SHP77 treated with DMSO at 0.1 percent for 48 hours (cell line): ENCODE measurements at regions not wholly inside any gene's neighbourhood (a gene's known extent, or its start where the extent isn't known, plus 50 kb on each side); places are given as distances from the start of the nearest gene placed in this dataset.
"Not testable (repeated sequence)": the region's sequence is repeated elsewhere in the genome, so short reads cannot be mapped to it uniquely, and the experiment has no call there.

ENCODE experiments used
- DNase-seq: peaks from one replicate; lab custom pipeline; 2025; lab: John Stamatoyannopoulos, UW

DNA sequence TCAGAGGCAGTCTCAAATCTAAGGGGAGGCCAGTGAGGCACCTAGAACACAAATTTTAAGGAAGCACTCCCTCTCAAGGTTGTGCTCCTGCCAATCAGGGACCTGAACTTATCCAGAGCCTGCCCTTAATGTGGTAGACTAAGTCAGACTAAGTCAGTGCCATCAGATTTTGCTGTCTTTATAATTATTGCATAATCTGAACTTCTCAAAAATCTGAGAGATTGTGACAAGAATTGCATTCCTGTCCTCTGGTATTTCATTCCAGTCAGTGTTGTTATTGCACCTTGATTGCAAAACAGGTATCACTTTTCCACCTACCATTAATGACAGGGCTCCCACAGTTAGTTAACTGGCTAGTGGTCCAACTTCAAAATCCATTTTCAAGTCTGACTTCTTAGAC lies 197.1 kb upstream of the HCN1 start:
- DNase-seq = no peak

DNA sequence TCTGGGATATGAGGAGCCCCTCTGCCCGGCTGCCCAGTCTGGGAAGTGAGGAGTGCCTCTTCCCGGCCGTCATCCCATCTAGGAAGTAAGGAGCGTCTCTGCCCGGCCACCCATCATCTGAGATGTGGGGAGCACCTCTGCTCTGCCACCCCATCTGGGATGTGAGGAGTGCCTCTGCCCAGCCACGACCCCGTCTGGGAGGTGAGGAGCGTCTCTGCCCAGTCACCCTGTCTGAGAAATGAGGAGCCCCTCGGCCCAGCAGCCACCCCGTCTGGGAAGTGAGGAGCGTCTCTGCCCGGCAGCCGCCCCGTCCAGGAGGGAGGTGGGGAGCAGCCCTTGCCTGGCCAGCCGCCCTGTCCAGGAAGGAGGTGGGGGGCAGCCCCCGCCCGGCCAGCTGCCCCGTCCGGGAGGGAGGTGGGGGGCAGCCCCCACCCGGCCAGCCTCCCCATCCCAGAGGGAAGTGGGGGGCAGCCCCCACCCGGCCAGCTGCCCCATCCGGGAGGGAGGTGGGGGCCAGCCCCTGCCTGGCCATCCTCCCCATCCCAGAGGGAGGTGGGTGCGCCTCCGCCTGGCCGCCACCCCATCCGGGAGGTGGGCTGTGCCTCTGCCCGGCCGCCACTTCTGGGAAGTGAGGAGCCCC lies 194.4 kb upstream of the HCN1 start:
- not testable (repeated sequence) for DNase-seq

DNA sequence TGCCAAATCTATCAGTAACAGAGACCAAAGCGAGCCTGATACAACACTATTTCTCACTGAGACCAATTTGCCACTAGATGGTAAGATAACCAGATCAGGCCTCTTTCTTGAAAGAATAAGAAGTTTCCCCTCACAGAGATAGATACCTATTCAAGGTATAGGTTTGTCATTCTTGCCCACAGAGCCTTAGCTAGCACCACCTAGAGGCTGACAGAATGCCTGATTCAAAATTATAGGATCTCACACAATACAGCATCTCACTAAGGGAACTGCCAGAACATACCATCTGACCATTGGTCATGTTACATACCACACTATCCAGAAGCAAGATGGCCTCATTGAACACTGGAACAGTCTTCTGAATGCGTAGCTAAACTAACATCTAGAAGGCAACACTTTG lies 166.6 kb upstream of the HCN1 start:
- DNase-seq = no peak

DNA sequence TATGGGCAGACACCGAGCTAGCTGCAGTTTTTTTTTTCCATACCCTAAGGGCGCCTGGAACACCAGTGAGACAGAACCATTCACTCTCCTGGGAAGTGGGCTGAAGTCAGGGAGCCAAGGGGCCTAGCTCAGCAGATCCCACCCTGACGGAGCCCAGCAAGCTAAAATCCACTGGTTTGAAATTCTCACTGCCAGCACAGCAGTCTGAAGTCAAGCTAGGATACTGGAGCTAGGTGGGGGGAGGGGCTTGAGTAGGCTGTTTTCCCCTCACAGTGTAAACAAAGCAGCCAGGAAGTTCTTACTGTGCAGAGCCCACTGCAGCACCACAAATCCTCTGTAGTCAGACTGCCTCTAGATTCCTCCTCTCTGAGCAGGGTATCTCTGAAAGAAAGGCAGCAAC lies 151.7 kb upstream of the HCN1 start:
- DNase-seq = no peak

GRCh38 chr5:45826055-45826454 lies 129.9 kb upstream of the HCN1 start:
- DNase-seq = no peak

DNA sequence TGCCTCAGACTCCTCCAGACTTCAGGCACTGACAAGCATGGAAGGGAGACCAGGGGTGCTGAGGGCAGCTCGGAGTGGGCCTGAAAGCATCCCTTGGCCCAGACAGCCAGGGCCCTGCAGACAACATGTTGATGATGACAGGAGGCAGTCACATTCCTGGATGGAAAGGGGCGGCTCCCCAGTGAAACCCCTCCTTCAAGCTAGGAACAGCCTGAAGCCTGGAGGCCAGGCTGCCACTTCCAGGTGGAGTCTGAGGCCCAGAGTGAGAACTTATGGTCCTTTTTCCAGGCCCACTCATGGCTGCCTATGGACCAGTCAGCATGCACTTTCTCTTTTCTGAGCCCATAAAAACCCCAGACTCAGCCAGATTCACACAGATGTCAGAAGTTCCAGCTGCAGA lies 104.2 kb upstream of the HCN1 start:
- no peak for DNase-seq

DNA sequence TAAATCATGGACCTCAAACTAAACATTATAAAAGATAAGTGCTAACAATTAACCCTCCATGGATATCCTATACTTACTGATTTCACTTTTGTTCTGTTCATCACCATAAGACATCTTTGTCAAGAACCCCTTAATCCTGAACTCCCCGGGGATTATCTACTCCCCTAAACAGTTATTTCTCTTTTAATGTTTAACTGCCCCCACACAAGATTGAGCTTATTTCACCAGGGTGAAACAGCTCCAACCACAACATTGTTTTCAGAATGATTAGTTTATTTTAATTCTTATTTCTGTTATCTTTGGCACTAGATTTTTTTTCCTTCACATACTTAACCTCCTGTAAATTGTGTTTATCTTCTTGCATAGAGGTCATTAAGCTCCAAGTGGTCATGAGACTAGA lies 103.2 kb upstream of the HCN1 start:
- no peak for DNase-seq

DNA sequence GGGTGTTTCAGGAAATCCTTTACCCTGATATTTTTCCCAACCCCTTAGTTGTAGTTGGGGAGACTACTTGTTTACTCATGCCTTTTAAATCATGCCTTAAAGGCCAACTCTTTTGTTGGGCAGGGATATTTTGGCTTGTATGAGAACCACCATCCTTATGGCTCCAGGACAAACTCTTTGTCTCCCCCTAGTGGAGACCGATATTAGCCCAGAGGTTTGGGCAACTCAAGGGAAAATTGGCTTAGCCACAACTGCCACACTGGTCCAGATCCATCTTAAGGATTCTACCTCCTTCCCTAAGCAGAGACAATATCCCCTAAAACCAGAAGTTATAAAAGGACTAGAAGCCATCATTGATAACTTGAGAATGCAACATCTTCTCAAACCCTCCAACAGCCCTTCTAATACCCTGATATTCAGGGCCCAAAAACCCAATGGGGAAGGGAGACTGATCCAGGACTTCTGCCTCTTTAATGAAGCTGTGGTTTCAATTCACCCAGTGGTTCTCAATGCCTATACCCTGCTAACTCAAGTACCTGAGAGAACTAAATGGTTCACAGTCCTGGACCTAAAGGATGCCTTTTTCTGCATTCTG lies 100.9 kb upstream of the HCN1 start:
- DNase-seq = no peak

DNA sequence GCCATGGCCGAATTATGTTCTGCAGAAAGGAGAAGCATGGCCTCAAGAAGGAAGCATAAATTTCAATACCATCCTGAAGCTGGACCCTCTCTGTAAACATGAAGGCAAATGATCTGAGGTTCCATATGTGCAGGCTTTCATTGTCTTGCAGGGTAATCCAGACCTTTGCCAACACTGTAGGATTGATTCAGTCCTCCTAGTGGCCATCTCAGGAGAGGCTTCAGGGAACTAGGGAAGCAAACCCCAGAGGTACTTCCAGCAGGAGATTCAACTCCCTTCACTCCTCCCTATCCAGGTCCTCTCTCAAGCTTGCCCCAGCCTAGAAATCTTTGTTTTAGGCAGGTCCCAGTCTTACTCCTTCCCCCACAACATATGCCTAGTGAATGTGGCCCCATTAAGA lies 99.3 kb upstream of the HCN1 start:
- no peak for DNase-seq

- no peak for DNase-seq
These were observed 97.7 kb upstream of the HCN1 start for GRCh38 chr5:45793638-45794532.

- DNase-seq = no peak
These were observed 83.9 kb upstream of the HCN1 start for GRCh38 chr5:45779874-45780671.

DNA sequence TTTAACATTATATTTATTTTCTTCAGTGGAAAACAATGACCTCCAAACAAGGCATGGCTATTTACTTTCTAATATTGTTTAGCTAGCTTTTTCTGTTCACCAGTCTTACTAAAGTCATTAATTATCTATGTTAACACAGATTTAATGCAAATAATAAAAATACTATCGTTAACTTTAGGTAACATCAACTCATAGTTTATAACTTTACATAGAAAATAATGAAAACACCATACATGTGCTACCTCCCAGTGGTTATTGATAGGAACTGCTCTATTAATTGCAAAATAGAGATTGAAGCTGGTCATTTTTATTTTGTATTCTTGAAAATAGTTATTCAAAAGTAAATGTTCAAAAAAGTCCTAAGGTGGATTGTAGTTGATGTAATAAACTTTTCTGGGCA lies 78.3 kb upstream of the HCN1 start:
- peak; percentile 13 for DNase-seq

GRCh38 chr5:45772402-45772801 lies 76.2 kb upstream of the HCN1 start:
- DNase-seq = no peak

DNA sequence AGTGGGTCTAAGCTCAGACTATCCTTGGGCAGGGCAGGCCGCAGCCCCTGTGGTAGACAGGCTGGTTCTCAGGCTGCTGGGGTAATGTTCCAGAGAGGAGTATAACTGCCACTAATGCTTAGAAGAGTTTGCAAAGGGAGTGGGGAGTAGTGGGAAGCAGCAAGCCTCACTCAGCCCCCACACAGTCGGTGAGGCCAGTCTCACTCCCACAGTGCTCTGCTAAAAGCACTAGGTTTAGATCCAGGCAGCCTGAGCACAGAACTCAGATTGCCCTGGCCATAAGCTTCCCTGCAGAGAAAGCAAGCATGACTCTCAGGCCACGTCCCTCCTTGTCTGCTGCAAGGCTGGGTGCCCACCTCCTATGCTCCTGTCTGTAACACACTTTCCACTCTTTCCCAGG lies 69.4 kb upstream of the HCN1 start:
- no peak for DNase-seq

DNA sequence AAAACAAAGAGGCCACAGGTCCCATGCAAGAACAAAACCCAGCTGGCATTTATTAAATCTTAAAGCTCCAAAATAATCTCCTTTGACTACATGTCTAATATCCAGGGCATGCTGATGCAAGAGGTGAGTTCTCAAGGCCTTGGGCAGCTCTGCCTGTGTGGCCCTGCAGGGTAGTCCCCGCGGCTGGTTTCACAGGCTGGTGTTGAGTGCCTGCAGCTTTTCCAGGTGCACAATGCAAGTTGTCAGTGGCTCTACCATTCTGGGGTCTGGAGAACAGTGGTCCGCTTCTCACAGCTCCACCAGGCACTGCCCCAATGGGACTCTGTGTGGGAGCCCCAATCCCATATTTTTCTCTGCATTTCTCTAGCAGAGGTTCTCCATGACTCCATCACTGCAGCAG lies 54.4 kb upstream of the HCN1 start:
- no peak for DNase-seq

- not testable (repeated sequence) for DNase-seq
These were observed 52.3 kb upstream of the HCN1 start for GRCh38 chr5:45748511-45748910.
